Naive thymus-derived CD4-positive, alpha-beta T cell (primary cell): ENCODE measurements at regions not wholly inside any gene's neighbourhood (a gene's known extent, or its start where the extent isn't known, plus 50 kb on each side); places are given as distances from the start of the nearest gene placed in this dataset.

ENCODE experiments used
- ATAC-seq: fragments of 150-1000 bp; cut with Tn5 transposase; 2 replicates; pipeline ENCODE4 v1.10.0; 2021; ENCODE audit warnings: mild to moderate bottlenecking, moderate library complexity
- CTCF ChIA-PET: fragments of 350-600 bp; sonication (Branson Sonifier 250); formaldehyde crosslinking; loops from one replicate; lab custom pipeline; 2021; ENCODE audit warnings: antibody characterized with exemption; lab: Charles Lee
- POLR2A ChIA-PET: fragments of 350-600 bp; sonication (Branson Sonifier 250); formaldehyde crosslinking; loops from one replicate; lab custom pipeline; 2021; ENCODE audit warnings: antibody characterized with exemption, inconsistent platforms; lab: Charles Lee
- DNase-seq, 9 donors: peaks; one replicate each; pipeline versions ENCODE4 v3.0.0 to v3.0.0-alpha.2; 2020 to 2022; ENCODE audit warnings: mixed read lengths in 1 of 9
- H3K27ac ChIP-seq: one replicate; pipeline ENCODE4 v1.7.0; 2013; ENCODE audit warnings: mild to moderate bottlenecking, low read depth, low read length, moderate library complexity
- H3K27me3 ChIP-seq, 2 donors: one replicate each; pipeline ENCODE4 v1.7.0; 2013; ENCODE audit warnings: low read length in 2 of 2, mild to moderate bottlenecking in 2 of 2, moderate library complexity in 2 of 2; ENCODE audit not compliant: control insufficient read depth in 2 of 2, insufficient read depth in 2 of 2
- H3K36me3 ChIP-seq, 3 experiments: 1 replicate in 2 of 3; 2 replicates in 1 of 3; pipeline ENCODE4 v1.7.0; 2013; ENCODE audit warnings: low read length in 3 of 3, mild to moderate bottlenecking in 3 of 3, moderate library complexity in 1 of 3; ENCODE audit not compliant: insufficient read depth in 3 of 3, control insufficient read depth in 2 of 3
- H3K4me1 ChIP-seq, 2 donors: one replicate each; pipeline ENCODE4 v1.7.0; 2013; ENCODE audit warnings: low read length in 2 of 2, mild to moderate bottlenecking in 2 of 2, moderate library complexity in 1 of 2; ENCODE audit not compliant: control insufficient read depth in 2 of 2, insufficient read depth in 2 of 2
- H3K4me3 ChIP-seq: 2 replicates; pipeline ENCODE4 v1.7.0; 2013; ENCODE audit warnings: mild to moderate bottlenecking, low read length
- H3K9me3 ChIP-seq, 3 experiments: 1 replicate in 2 of 3; 2 replicates in 1 of 3; pipeline ENCODE4 v1.7.0; 2013; ENCODE audit warnings: low read length in 3 of 3; ENCODE audit not compliant: control insufficient read depth in 2 of 3
- H3K27ac Mint-ChIP-seq, 9 donors: one replicate each; pipeline ENCODE4 v1.8.0; 2020 to 2022; ENCODE audit warnings: mixed read lengths in 9 of 9, mild to moderate bottlenecking in 8 of 9, moderate library complexity in 5 of 9, inconsistent platforms in 2 of 9
- H3K27me3 Mint-ChIP-seq, 5 donors: one replicate each; pipeline ENCODE4 v1.8.0; 2021 to 2022; ENCODE audit warnings: mixed read lengths in 5 of 5, mild to moderate bottlenecking in 1 of 5
- H3K36me3 Mint-ChIP-seq, 5 donors: one replicate each; pipeline ENCODE4 v1.8.0; 2020 to 2022; ENCODE audit warnings: mixed read lengths in 5 of 5, mild to moderate bottlenecking in 3 of 5, inconsistent platforms in 1 of 5
- H3K4me1 Mint-ChIP-seq, 7 donors: one replicate each; pipeline ENCODE4 v1.8.0; 2020 to 2022; ENCODE audit warnings: mixed read lengths in 7 of 7, mild to moderate bottlenecking in 3 of 7, inconsistent platforms in 1 of 7
- H3K4me3 Mint-ChIP-seq, 10 donors: one replicate each; pipeline ENCODE4 v1.8.0; 2020 to 2022; ENCODE audit warnings: mild to moderate bottlenecking in 10 of 10, mixed read lengths in 10 of 10, moderate library complexity in 6 of 10, inconsistent platforms in 2 of 10
- H3K9me3 Mint-ChIP-seq, 11 donors: one replicate each; pipeline ENCODE4 v1.8.0; 2020 to 2022; ENCODE audit warnings: mixed read lengths in 11 of 11, mild to moderate bottlenecking in 4 of 11, inconsistent platforms in 1 of 11, moderate library complexity in 1 of 11
- intact Hi-C, 2 donors: fragments of 100-400 bp; cut with micrococcal nuclease; formaldehyde crosslinking; loops; one replicate each; pipeline ENCODE4 v1.15.1; 2023

GRCh38 chr10:50963063-50963462, 77.6 kb upstream of the A1CF start:
- Mint-ChIP-seq H3K4me3 (no peak overlapping the region), H3K27me3 (peaks cover 0 to 5% (median 0%) of the 10 kb centered on the region in 5 donors), H3K36me3 (no peaks in the 10 kb centered on the region), H3K9me3 (peaks cover 0 to 4% (median 0%) of the 10 kb centered on the region in 11 donors), H3K27ac (no peak overlapping the region), H3K4me1 (peaks cover 0 to 1% (median 0%) of the 10 kb centered on the region in 7 donors)
- no peak overlapping the region for H3K27ac ChIP-seq
- no peaks in the 10 kb centered on the region for H3K27me3 ChIP-seq
- POLR2A ChIA-PET: no interaction called here
- CTCF ChIA-PET: interaction anchor here (0.6 kb wide), 1 partner anchor 9 kb away, joined by 3 read pairs; no protein-coding TSS in a partner anchor
- DNase-seq (no peak), ATAC-seq (no peak)
- intact Hi-C loops: no loop called here
- H3K4me1 ChIP-seq: no peaks in the 10 kb centered on the region
- no peaks in the 10 kb centered on the region for H3K9me3 ChIP-seq
- H3K36me3 ChIP-seq: no peaks in the 10 kb centered on the region
- H3K4me3 ChIP-seq: no peak overlapping the region

GRCh38 chr10:50968386-50969091, 83.1 kb upstream of the A1CF start:
- ChIA-PET CTCF (no interaction called here), POLR2A (no interaction called here)
- intact Hi-C loops: no loop called here
- no peak for ATAC-seq
- Mint-ChIP-seq H3K27ac (no peak overlapping the region), H3K9me3 (peaks cover 0 to 4% (median 0%) of the 10 kb centered on the region in 11 donors), H3K36me3 (no peaks in the 10 kb centered on the region), H3K27me3 (peaks cover 0 to 11% (median 3%) of the 10 kb centered on the region in 5 donors), H3K4me3 (no peak overlapping the region), H3K4me1 (no peaks in the 10 kb centered on the region)
- no peak for DNase-seq
- Histone ChIP-seq H3K36me3 (no peaks in the 10 kb centered on the region), H3K9me3 (no peaks in the 10 kb centered on the region), H3K27me3 (no peaks in the 10 kb centered on the region), H3K4me3 (no peak overlapping the region), H3K4me1 (no peaks in the 10 kb centered on the region), H3K27ac (no peak overlapping the region)

- H3K27ac ChIP-seq: no peak overlapping the region
- peaks cover 2 to 14% (median 10%) of the 10 kb centered on the region in 5 donors for H3K27me3 Mint-ChIP-seq
- intact Hi-C loops: no loop called here
- ChIA-PET POLR2A (no interaction called here), CTCF (interaction anchor here (0.8 kb wide), 1 partner anchor 1162 kb away, joined by 3 read pairs; no protein-coding TSS in a partner anchor)
- no peaks in the 10 kb centered on the region for H3K9me3 Mint-ChIP-seq
- H3K4me3 Mint-ChIP-seq: no peak overlapping the region
- H3K9me3 ChIP-seq: no peaks in the 10 kb centered on the region
- DNase-seq (no peak), ATAC-seq (no peak)
- H3K4me3 ChIP-seq: no peak overlapping the region
- no peaks in the 10 kb centered on the region for H3K4me1 ChIP-seq
- H3K27me3 ChIP-seq: no peaks in the 10 kb centered on the region
- no peak overlapping the region for H3K27ac Mint-ChIP-seq
- H3K36me3 Mint-ChIP-seq: no peaks in the 10 kb centered on the region
- no peaks in the 10 kb centered on the region for H3K36me3 ChIP-seq
- no peaks in the 10 kb centered on the region for H3K4me1 Mint-ChIP-seq
Measured at GRCh38 chr10:50972591-50972990, 87.2 kb upstream of the A1CF start.

GRCh38 chr10:50981385-50981784, 92.9 kb upstream of the PRKG1 start:
- Mint-ChIP-seq H3K9me3 (peaks cover 0 to 2% (median 0%) of the 10 kb centered on the region in 11 donors), H3K36me3 (no peaks in the 10 kb centered on the region), H3K4me1 (no peaks in the 10 kb centered on the region), H3K27ac (no peak overlapping the region), H3K27me3 (peaks cover 4 to 35% (median 20%) of the 10 kb centered on the region in 5 donors), H3K4me3 (no peak overlapping the region)
- H3K36me3 ChIP-seq: no peaks in the 10 kb centered on the region
- ChIA-PET POLR2A (no interaction called here), CTCF (no interaction called here)
- ATAC-seq (no peak), DNase-seq (no peak)
- no peaks in the 10 kb centered on the region for H3K4me1 ChIP-seq
- H3K27me3 ChIP-seq: no peaks in the 10 kb centered on the region
- intact Hi-C loops: no loop called here
- no peaks in the 10 kb centered on the region for H3K9me3 ChIP-seq
- H3K4me3 ChIP-seq: no peak overlapping the region
- H3K27ac ChIP-seq: no peak overlapping the region

GRCh38 chr10:50981904-50982303, 92.4 kb upstream of the PRKG1 start:
- Histone ChIP-seq H3K4me1 (no peaks in the 10 kb centered on the region), H3K27ac (no peak overlapping the region), H3K4me3 (no peak overlapping the region), H3K27me3 (no peaks in the 10 kb centered on the region), H3K9me3 (no peaks in the 10 kb centered on the region), H3K36me3 (no peaks in the 10 kb centered on the region)
- H3K27ac Mint-ChIP-seq: no peak overlapping the region
- intact Hi-C loops: no loop called here
- peaks cover 0 to 2% (median 0%) of the 10 kb centered on the region in 11 donors for H3K9me3 Mint-ChIP-seq
- POLR2A ChIA-PET: no interaction called here
- H3K4me3 Mint-ChIP-seq: no peak overlapping the region
- H3K36me3 Mint-ChIP-seq: no peaks in the 10 kb centered on the region
- CTCF ChIA-PET: no interaction called here
- no peak for DNase-seq
- no peaks in the 10 kb centered on the region for H3K4me1 Mint-ChIP-seq
- no peak for ATAC-seq
- H3K27me3 Mint-ChIP-seq: peaks cover 7 to 38% (median 24%) of the 10 kb centered on the region in 5 donors

- ATAC-seq: no peak
- Histone ChIP-seq H3K36me3 (no peaks in the 10 kb centered on the region), H3K27ac (no peak overlapping the region), H3K27me3 (peaks cover 0 to 5% of the 10 kb centered on the region in 2 donors), H3K4me1 (no peaks in the 10 kb centered on the region), H3K4me3 (no peak overlapping the region), H3K9me3 (no peaks in the 10 kb centered on the region)
- intact Hi-C loops: no loop called here
- DNase-seq: no peak
- H3K27ac Mint-ChIP-seq: no peak overlapping the region
- POLR2A ChIA-PET: no interaction called here
- H3K4me1 Mint-ChIP-seq: no peaks in the 10 kb centered on the region
- no peaks in the 10 kb centered on the region for H3K36me3 Mint-ChIP-seq
- CTCF ChIA-PET: no interaction called here
- peaks cover 0 to 2% (median 0%) of the 10 kb centered on the region in 11 donors for H3K9me3 Mint-ChIP-seq
- H3K4me3 Mint-ChIP-seq: no peak overlapping the region
- H3K27me3 Mint-ChIP-seq: peaks cover 11 to 43% (median 29%) of the 10 kb centered on the region in 5 donors
Measured at GRCh38 chr10:50982989-50983388, 91.3 kb upstream of the PRKG1 start.

- no peaks in the 10 kb centered on the region for H3K36me3 Mint-ChIP-seq
- peaks cover 34 to 47% (median 43%) of the 10 kb centered on the region in 5 donors for H3K27me3 Mint-ChIP-seq
- H3K27me3 ChIP-seq: peaks cover 7 to 11% of the 10 kb centered on the region in 2 donors
- H3K9me3 Mint-ChIP-seq: no peaks in the 10 kb centered on the region
- H3K36me3 ChIP-seq: no peaks in the 10 kb centered on the region
- DNase-seq (no peak), ATAC-seq (no peak)
- H3K4me3 Mint-ChIP-seq: no peak overlapping the region
- no peak overlapping the region for H3K4me3 ChIP-seq
- POLR2A ChIA-PET: no interaction called here
- no peak overlapping the region for H3K27ac ChIP-seq
- peaks cover 0 to 18% (median 7%) of the 10 kb centered on the region in 7 donors for H3K4me1 Mint-ChIP-seq
- intact Hi-C loops: loop anchor here in 1 of 2 donors (5.0 kb wide), 1 partner anchor 434 kb away; no protein-coding TSS in a partner anchor
- H3K27ac Mint-ChIP-seq: peak overlapping the region in 1 of 9 donors; percentile 63
- H3K9me3 ChIP-seq: no peaks in the 10 kb centered on the region
- H3K4me1 ChIP-seq: no peaks in the 10 kb centered on the region
- CTCF ChIA-PET: no interaction called here
Measured at GRCh38 chr10:50987934-50988333, 86.4 kb upstream of the PRKG1 start.
